ENCODE measurements at regions not wholly inside any gene's neighbourhood (a gene's known extent, or its start where the extent isn't known, plus 50 kb on each side); places are given as distances from the start of the nearest gene placed in this dataset.

DNA sequence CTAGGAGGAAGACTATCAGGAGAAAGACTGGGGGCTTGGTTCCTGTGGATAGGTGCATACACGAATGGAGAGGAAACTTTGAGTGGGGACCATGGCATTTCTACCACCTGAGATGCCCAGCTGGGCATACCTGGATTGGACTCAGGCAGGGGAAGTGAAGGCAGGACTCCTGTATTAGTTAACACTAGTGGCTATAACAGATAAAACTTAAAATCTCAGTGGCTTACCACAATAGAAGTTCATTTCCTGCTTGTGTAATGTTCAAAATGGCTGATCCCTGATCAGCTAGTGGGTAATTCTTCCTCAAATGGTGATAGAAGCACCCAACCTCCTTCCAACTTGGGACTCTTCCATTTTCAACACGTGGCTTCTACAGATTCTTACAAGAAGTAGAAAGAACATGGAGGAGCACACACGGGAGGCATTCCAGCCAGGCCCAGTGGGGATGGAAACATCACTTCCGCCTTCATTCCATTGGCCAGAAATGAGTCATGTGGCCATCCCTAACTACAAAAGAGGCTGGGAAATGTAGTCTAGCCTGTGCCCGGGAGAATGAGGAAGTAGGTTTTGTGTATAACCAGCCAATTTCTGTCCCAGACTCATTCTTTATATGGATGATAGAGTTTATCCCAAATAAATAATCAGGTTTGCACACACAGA, 112.1 kb downstream of the UTP18 start:
- TF ChIP-seq, protein P1, sequence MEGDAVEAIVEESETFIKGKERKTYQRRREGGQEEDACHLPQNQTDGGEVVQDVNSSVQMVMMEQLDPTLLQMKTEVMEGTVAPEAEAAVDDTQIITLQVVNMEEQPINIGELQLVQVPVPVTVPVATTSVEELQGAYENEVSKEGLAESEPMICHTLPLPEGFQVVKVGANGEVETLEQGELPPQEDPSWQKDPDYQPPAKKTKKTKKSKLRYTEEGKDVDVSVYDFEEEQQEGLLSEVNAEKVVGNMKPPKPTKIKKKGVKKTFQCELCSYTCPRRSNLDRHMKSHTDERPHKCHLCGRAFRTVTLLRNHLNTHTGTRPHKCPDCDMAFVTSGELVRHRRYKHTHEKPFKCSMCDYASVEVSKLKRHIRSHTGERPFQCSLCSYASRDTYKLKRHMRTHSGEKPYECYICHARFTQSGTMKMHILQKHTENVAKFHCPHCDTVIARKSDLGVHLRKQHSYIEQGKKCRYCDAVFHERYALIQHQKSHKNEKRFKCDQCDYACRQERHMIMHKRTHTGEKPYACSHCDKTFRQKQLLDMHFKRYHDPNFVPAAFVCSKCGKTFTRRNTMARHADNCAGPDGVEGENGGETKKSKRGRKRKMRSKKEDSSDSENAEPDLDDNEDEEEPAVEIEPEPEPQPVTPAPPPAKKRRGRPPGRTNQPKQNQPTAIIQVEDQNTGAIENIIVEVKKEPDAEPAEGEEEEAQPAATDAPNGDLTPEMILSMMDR (IDR thresholded peaks at IDR 0.05): no peak
- TF ChIP-seq POLR2A (IDR thresholded peaks at IDR 0.05): no peak

Data from thyroid gland (tissue), 4 donors.